Endothelial cell of umbilical vein (primary cell): ENCODE measurements at regions not wholly inside any gene's neighbourhood (a gene's known extent, or its start where the extent isn't known, plus 50 kb on each side); places are given as distances from the start of the nearest gene placed in this dataset.

ENCODE experiments used
- BruUV-seq: library from RNA; stranded (reverse); fragments of 400-500 nt; replicated peaks from 2 replicates; lab custom pipeline; 2021; lab: Mats Ljungman, UMichigan
- CTCF ChIA-PET: fragments of 300-600, 350-600 bp; sonication (Branson Sonifier 250); formaldehyde crosslinking; loops from one replicate; lab custom pipeline; 2021; ENCODE audit warnings: antibody characterized with exemption, inconsistent platforms; lab: Charles Lee
- POLR2A ChIA-PET: fragments of 300-600, 350-600 bp; sonication (Branson Sonifier 250); formaldehyde crosslinking; loops from one replicate; lab custom pipeline; 2021; ENCODE audit warnings: antibody characterized with exemption, inconsistent platforms; lab: Charles Lee
- DNase-seq: peaks from one replicate; pipeline ENCODE4 v3.0.0-alpha.2; 2011; ENCODE audit warnings: low read depth, low spot score
- FAIRE-seq: peaks from 2 replicates; lab custom pipeline; 2011; peaks lifted over from hg19 to GRCh38; lab: Jason Lieb, UNC
- H2AFZ ChIP-seq: 2 replicates; pipeline ENCODE4 v1.6.0; 2012; ENCODE audit warnings: low read depth, low read length, control low read depth, inconsistent platforms
- H3K27ac ChIP-seq: 2 replicates; pipeline ENCODE4 v1.5.1; 2011; ENCODE audit warnings: low read depth, mild to moderate bottlenecking, control low read depth, low read length, moderate library complexity; ENCODE audit not compliant: insufficient read depth
- H3K27me3 ChIP-seq, 2 experiments: 2 replicates each; pipeline versions ENCODE4 v1.6.0 to v1.6.1; 2011; ENCODE audit warnings: low read length in 2 of 2, mixed read lengths in 1 of 2; ENCODE audit not compliant: control insufficient read depth in 2 of 2, insufficient read depth in 2 of 2
- H3K36me3 ChIP-seq, 2 experiments: 2 replicates in 1 of 2; 3 replicates in 1 of 2; pipeline ENCODE4 v1.5.1; 2011; ENCODE audit warnings: low read length in 2 of 2, mild to moderate bottlenecking in 1 of 2, moderate library complexity in 1 of 2; ENCODE audit not compliant: control insufficient read depth in 2 of 2, insufficient read depth in 2 of 2; ENCODE audit errors: extremely low read depth in 1 of 2
- H3K4me1 ChIP-seq: 3 replicates; pipeline ENCODE4 v1.5.1; 2011; ENCODE audit warnings: mild to moderate bottlenecking, low read length; ENCODE audit not compliant: control insufficient read depth, insufficient read depth; ENCODE audit errors: extremely low read depth
- H3K4me2 ChIP-seq: 2 replicates; pipeline ENCODE4 v1.6.1; 2011; ENCODE audit warnings: low read length, control low read depth, mixed read lengths; ENCODE audit not compliant: insufficient read depth
- H3K4me3 ChIP-seq, 3 experiments: fragments of 200-600 bp in 1 of 3; sonication (generic), shearing (Covaris generic) in 1 of 3; replicated peaks in 1 of 3; 2 replicates each; pipeline ENCODE4 v1.5.1; 2011 to 2016; ENCODE audit warnings: control low read depth in 3 of 3, low read length in 3 of 3, mild to moderate bottlenecking in 2 of 3, inconsistent platforms in 1 of 3, low read depth in 1 of 3, moderate library complexity in 1 of 3; ENCODE audit not compliant: insufficient read depth in 1 of 3
- H3K79me2 ChIP-seq: 2 replicates; pipeline ENCODE4 v1.6.0; 2012; ENCODE audit warnings: low read length, inconsistent platforms; ENCODE audit not compliant: control insufficient read depth, insufficient read depth
- H3K9ac ChIP-seq: replicated peaks from 2 replicates; pipeline ENCODE3; 2011; ENCODE audit warnings: low read length, control low read depth; ENCODE audit not compliant: insufficient read depth; ENCODE audit errors: extremely low read depth
- H3K9me1 ChIP-seq: replicated peaks from 3 replicates; pipeline ENCODE4 v1.6.0; 2011; ENCODE audit warnings: mild to moderate bottlenecking, low read length; ENCODE audit not compliant: control insufficient read depth, insufficient read depth; ENCODE audit errors: extremely low read depth
- H3K9me3 ChIP-seq: replicated peaks from 2 replicates; pipeline ENCODE4 v1.5.1; 2012; ENCODE audit warnings: low read length, inconsistent platforms; ENCODE audit not compliant: control insufficient read depth, insufficient read depth
- H4K20me1 ChIP-seq: replicated peaks from 2 replicates; pipeline ENCODE3; 2011; ENCODE audit warnings: mild to moderate bottlenecking, low read length; ENCODE audit not compliant: control insufficient read depth, insufficient read depth; ENCODE audit errors: extremely low read depth
- EZH2 ChIP-seq: IDR thresholded peaks from 2 replicates; pipeline ENCODE4 v1.6.1; 2012; ENCODE audit warnings: borderline replicate concordance, low read depth, mild to moderate bottlenecking, moderate library complexity, low read length, inconsistent platforms; ENCODE audit not compliant: severe bottlenecking
- FOS ChIP-seq: IDR thresholded peaks from 2 replicates; pipeline ENCODE4 v1.6.1; 2011; ENCODE audit warnings: mild to moderate bottlenecking, low read length, moderate library complexity, borderline replicate concordance; ENCODE audit not compliant: insufficient read depth
- GATA2 ChIP-seq: IDR thresholded peaks from 2 replicates; pipeline ENCODE4 v1.7.0; 2011; ENCODE audit warnings: low read depth, mild to moderate bottlenecking, moderate library complexity, mixed read lengths, low read length; ENCODE audit not compliant: insufficient read length, insufficient read depth
- JUN ChIP-seq: IDR thresholded peaks from 2 replicates; pipeline ENCODE4 v1.6.1; 2011; ENCODE audit warnings: borderline replicate concordance, low read depth; ENCODE audit not compliant: insufficient read length, insufficient read depth
- MAX ChIP-seq: IDR thresholded peaks from 2 replicates; pipeline ENCODE4 v1.6.1; 2011; ENCODE audit not compliant: insufficient read depth, insufficient read length
- MYC ChIP-seq: IDR thresholded peaks from one replicate; pipeline ENCODE4 v1.6.1; 2011; ENCODE audit warnings: mild to moderate bottlenecking, low read depth, low read length
- POLR2A ChIP-seq: IDR thresholded peaks from 2 replicates; pipeline ENCODE4 v1.6.1; 2012; ENCODE audit warnings: low read depth, mild to moderate bottlenecking, control low read depth, low read length
- POLR2AphosphoS5 ChIP-seq: IDR thresholded peaks from 2 replicates; pipeline ENCODE4 v1.6.1; 2012; ENCODE audit warnings: low read depth, mild to moderate bottlenecking, control low read depth, low read length, moderate library complexity; ENCODE audit not compliant: insufficient read depth
- dilution Hi-C: fragments of 300-500 bp; cut with MboI; formaldehyde crosslinking; loops from one replicate; pipeline ENCODE4 v1.15.0; 2019; ENCODE audit warnings: low sequenced_read_pairs; ENCODE audit not compliant: extremely low pct_ligation_motif_present
- intact Hi-C: fragments of 100-400 bp; cut with micrococcal nuclease; formaldehyde crosslinking; loops from one replicate; pipeline ENCODE4 v1.10.0; 2022
- TF ChIP-seq, protein P1 (sequence below), 2 donors: IDR thresholded peaks; 1 replicate in 1 of 2; 2 replicates in 1 of 2; pipeline ENCODE4 v1.5.1; 2011; ENCODE audit warnings: low read length in 2 of 2, mild to moderate bottlenecking in 2 of 2, moderate library complexity in 2 of 2, control low read depth in 1 of 2, inconsistent platforms in 1 of 2, low read depth in 1 of 2; ENCODE audit not compliant: insufficient read depth in 1 of 2; ENCODE audit errors: extremely low read depth in 1 of 2

- FAIRE-seq (no peak), DNase-seq (no peak)
Measured at GRCh38 chr14:53358166-53358565, 205.0 kb upstream of the DDHD1 start.

More at GRCh38 chr14:53358166-53358565, 205.0 kb upstream of the DDHD1 start:
- H3K9me3 ChIP-seq, result no peaks in the 10 kb centered on the region
- H3K79me2 ChIP-seq, result no peaks in the 10 kb centered on the region
- no TSS peak for BruUV-seq
- H2AFZ ChIP-seq, result no peak overlapping the region
- intact Hi-C loops (no loop called here), dilution Hi-C loops (no loop called here)
- POLR2A ChIA-PET, result no interaction called here
- H3K27ac ChIP-seq, result no peak overlapping the region
- H3K9ac ChIP-seq, result no peak overlapping the region
- no peaks in the 10 kb centered on the region for H3K9me1 ChIP-seq
- peaks cover 8% of the 10 kb centered on the region for H3K4me1 ChIP-seq
- CTCF ChIA-PET, result interaction anchor here (0.7 to 2.0 kb wide), 4 partner anchors 9 to 990 kb away, joined by 3 to 5 read pairs (median 4); no protein-coding TSS in a partner anchor
- no peaks in the 10 kb centered on the region for H3K27me3 ChIP-seq
- H3K36me3 ChIP-seq, result no peaks in the 10 kb centered on the region
- H3K4me3 ChIP-seq, result no peak overlapping the region
- TF ChIP-seq MAX, result no peak
- no peak for TF ChIP-seq POLR2A
- TF ChIP-seq, protein P1, sequence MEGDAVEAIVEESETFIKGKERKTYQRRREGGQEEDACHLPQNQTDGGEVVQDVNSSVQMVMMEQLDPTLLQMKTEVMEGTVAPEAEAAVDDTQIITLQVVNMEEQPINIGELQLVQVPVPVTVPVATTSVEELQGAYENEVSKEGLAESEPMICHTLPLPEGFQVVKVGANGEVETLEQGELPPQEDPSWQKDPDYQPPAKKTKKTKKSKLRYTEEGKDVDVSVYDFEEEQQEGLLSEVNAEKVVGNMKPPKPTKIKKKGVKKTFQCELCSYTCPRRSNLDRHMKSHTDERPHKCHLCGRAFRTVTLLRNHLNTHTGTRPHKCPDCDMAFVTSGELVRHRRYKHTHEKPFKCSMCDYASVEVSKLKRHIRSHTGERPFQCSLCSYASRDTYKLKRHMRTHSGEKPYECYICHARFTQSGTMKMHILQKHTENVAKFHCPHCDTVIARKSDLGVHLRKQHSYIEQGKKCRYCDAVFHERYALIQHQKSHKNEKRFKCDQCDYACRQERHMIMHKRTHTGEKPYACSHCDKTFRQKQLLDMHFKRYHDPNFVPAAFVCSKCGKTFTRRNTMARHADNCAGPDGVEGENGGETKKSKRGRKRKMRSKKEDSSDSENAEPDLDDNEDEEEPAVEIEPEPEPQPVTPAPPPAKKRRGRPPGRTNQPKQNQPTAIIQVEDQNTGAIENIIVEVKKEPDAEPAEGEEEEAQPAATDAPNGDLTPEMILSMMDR (IDR thresholded peaks at IDR 0.05; ENCODE audit: extremely low read depth in 1 of 2, insufficient read depth in 1 of 2, low read depth in 1 of 2, low read length in 2 of 2), result no peak
- TF ChIP-seq MYC, result no peak
- TF ChIP-seq JUN, result no peak
- TF ChIP-seq FOS, result no peak
- no peak for TF ChIP-seq POLR2AphosphoS5
- TF ChIP-seq EZH2, result no peak
- TF ChIP-seq GATA2, result no peak
- H3K4me2 ChIP-seq, result no peak overlapping the region
- H4K20me1 ChIP-seq, result no peaks in the 10 kb centered on the region
